ENCODE measurements at regions not wholly inside any gene's neighbourhood (a gene's known extent, or its start where the extent isn't known, plus 50 kb on each side); places are given as distances from the start of the nearest gene placed in this dataset.
A peak's percentile ranks its signal among the peaks of the same experiment; 100 is the strongest.

DNA sequence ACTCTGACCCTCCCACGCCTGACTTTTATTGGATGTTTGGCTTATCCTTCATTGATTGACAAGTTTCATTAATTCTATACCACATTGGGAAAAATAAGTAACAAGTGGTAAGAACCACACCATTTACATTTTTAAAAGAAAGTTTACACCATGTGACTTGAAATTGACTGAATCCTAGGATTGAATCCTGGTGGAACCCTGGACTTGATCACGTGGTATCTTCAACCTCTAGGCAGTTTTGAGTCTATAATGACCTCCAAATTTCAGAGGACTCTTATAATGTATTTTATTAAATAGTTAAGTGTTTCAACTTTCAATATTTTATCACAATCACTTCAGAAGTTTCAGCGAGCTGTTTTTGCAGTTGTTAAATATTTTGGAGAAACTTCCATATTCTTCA, 172.0 kb downstream of the SLC6A15 start:
- H3K4me2 ChIP-seq (ENCODE audit: low read length), result no peak overlapping the region
- no peak overlapping the region for H3K27ac ChIP-seq (ENCODE audit: low read length)
- no peaks in the 10 kb centered on the region for H3K79me2 ChIP-seq (ENCODE audit: low read length)
- TF ChIP-seq EZH2phosphoT487 (IDR thresholded peaks at IDR 0.05; ENCODE audit: low read depth), result no peak
- TF ChIP-seq, protein P1, sequence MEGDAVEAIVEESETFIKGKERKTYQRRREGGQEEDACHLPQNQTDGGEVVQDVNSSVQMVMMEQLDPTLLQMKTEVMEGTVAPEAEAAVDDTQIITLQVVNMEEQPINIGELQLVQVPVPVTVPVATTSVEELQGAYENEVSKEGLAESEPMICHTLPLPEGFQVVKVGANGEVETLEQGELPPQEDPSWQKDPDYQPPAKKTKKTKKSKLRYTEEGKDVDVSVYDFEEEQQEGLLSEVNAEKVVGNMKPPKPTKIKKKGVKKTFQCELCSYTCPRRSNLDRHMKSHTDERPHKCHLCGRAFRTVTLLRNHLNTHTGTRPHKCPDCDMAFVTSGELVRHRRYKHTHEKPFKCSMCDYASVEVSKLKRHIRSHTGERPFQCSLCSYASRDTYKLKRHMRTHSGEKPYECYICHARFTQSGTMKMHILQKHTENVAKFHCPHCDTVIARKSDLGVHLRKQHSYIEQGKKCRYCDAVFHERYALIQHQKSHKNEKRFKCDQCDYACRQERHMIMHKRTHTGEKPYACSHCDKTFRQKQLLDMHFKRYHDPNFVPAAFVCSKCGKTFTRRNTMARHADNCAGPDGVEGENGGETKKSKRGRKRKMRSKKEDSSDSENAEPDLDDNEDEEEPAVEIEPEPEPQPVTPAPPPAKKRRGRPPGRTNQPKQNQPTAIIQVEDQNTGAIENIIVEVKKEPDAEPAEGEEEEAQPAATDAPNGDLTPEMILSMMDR (IDR thresholded peaks at IDR 0.05; ENCODE audit: low read depth, low read length), result no peak
- no peaks in the 10 kb centered on the region for H3K9me3 ChIP-seq (ENCODE audit: insufficient read depth, low read length)
- H4K20me1 ChIP-seq (ENCODE audit: insufficient read depth, low read length), result no peaks in the 10 kb centered on the region
- H3K4me1 ChIP-seq (ENCODE audit: low read length), result no peaks in the 10 kb centered on the region
- H3K4me3 ChIP-seq (ENCODE audit: low read length), result no peak overlapping the region
- H3K27me3 ChIP-seq (ENCODE audit: low read depth, low read length), result no peaks in the 10 kb centered on the region
- no peak overlapping the region for H2AFZ ChIP-seq (ENCODE audit: low read depth, low read length)
- H3K9ac ChIP-seq (ENCODE audit: low read length), result no peak overlapping the region
- H3K36me3 ChIP-seq (replicated peaks; ENCODE audit: low read depth, low read length), result no peaks in the 10 kb centered on the region

DNA sequence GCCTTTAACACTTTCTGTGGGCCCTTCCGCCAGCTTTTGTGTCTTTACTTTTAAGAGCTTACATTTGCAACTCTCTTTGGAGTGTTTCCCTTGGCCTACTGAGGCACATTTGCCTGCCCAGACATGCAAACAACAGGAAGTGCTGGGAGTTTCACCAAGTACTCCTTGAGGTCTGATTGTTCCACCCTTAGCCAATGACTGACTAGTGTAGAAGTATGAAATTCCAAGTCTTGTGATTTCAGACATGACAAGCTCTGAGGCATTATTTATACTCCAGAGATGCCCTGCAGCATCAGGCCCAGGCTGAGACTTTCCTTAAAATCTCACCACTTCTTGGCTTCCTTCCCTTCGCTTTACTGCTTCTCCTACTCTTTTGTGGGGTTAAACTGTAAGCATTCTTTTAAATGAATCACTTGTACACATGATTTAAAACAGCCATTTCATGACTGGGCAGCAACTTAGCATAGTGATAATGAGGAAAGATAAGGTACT, 174.1 kb downstream of the SLC6A15 start:
- H3K4me3 ChIP-seq (ENCODE audit: low read length), result no peak overlapping the region
- H3K4me2 ChIP-seq (ENCODE audit: low read length), result no peak overlapping the region
- H2AFZ ChIP-seq (ENCODE audit: low read depth, low read length), result no peak overlapping the region; the same call in 1 of the 2 replicates
- no peaks in the 10 kb centered on the region for H3K9me3 ChIP-seq (ENCODE audit: insufficient read depth, low read length)
- no peaks in the 10 kb centered on the region for H3K79me2 ChIP-seq (ENCODE audit: low read length)
- H3K36me3 ChIP-seq (replicated peaks; ENCODE audit: low read depth, low read length), result no peaks in the 10 kb centered on the region
- no peak overlapping the region for H3K9ac ChIP-seq (ENCODE audit: low read length)
- TF ChIP-seq, protein P1 (IDR thresholded peaks at IDR 0.05; ENCODE audit: low read depth, low read length), result no peak
- TF ChIP-seq EZH2phosphoT487 (IDR thresholded peaks at IDR 0.05; ENCODE audit: low read depth), result no peak
- no peaks in the 10 kb centered on the region for H3K4me1 ChIP-seq (ENCODE audit: low read length)
- no peaks in the 10 kb centered on the region for H3K27me3 ChIP-seq (ENCODE audit: low read depth, low read length)
- no peaks in the 10 kb centered on the region for H4K20me1 ChIP-seq (ENCODE audit: insufficient read depth, low read length)
- H3K27ac ChIP-seq (ENCODE audit: low read length), result no peak overlapping the region

DNA sequence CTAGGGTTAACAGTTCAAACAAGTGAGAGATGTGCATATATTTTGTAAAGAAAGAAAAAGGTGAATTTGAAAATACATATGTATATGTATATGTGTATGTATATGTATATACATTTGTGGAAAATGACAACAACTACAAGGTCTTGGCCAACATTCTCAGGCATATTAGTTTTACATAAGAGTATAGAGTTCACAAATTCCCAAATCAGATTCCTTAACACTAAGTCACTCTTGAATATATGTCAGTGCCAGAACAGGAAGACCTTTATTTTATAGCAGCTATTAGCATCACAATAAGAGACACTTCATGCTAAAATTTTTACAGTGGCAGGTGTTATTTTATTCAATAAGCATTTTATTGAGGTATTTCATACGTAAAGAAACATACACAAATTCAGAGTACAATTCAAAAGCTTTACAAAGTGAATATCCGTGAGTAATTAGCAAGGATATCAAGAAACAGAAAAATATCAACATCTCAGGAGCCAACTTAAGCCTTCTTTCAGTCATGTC, 179.7 kb downstream of the SLC6A15 start:
- H3K4me2 ChIP-seq (ENCODE audit: low read length), result no peak overlapping the region
- no peak overlapping the region for H3K4me3 ChIP-seq (ENCODE audit: low read length)
- H4K20me1 ChIP-seq (ENCODE audit: insufficient read depth, low read length), result no peaks in the 10 kb centered on the region
- peaks cover 12% of the 10 kb centered on the region for H3K4me1 ChIP-seq (ENCODE audit: low read length)
- H3K27ac ChIP-seq (ENCODE audit: low read length), result no peak overlapping the region
- TF ChIP-seq, protein P1 (IDR thresholded peaks at IDR 0.05; ENCODE audit: low read depth, low read length), result no peak
- TF ChIP-seq EZH2phosphoT487 (IDR thresholded peaks at IDR 0.05; ENCODE audit: low read depth), result no peak
- no peak overlapping the region for H3K9ac ChIP-seq (ENCODE audit: low read length)
- H3K36me3 ChIP-seq (replicated peaks; ENCODE audit: low read depth, low read length), result no peaks in the 10 kb centered on the region
- no peaks in the 10 kb centered on the region for H3K9me3 ChIP-seq (ENCODE audit: insufficient read depth, low read length)
- no peaks in the 10 kb centered on the region for H3K79me2 ChIP-seq (ENCODE audit: low read length)
- no peaks in the 10 kb centered on the region for H3K27me3 ChIP-seq (ENCODE audit: low read depth, low read length)
- H2AFZ ChIP-seq (ENCODE audit: low read depth, low read length), result no peak overlapping the region

DNA sequence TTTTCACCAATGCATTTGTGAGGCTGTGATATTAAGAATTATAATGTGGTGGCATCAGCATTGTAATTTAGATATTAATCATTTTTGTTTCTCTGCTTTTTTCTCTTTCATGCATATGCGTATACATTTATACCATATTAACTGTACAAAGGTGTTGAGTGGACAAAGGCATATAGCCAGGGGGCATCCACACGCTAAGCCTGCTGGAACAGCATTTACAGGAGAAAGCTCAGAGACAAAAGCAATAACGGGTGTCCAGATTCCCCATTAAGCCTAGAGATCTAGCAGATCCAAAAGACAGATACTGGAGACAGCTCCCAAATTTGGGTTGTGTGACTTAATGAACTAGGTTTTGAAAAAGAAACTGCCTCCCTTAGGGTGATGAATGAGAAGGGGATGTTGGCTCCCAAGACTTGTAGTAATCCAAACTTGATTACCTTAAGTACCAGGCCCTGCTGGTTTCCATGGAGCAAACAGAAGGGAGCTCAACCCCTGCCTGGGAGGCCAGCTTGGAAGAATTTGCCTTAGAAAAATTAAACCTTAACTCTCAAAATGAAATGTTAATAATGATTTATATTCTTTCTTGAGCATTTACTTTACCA, 181.9 kb downstream of the SLC6A15 start:
- no peak overlapping the region for H3K9ac ChIP-seq (ENCODE audit: low read length)
- H3K4me3 ChIP-seq (ENCODE audit: low read length), result no peak overlapping the region
- H3K27ac ChIP-seq (ENCODE audit: low read length), result no peak overlapping the region
- no peaks in the 10 kb centered on the region for H3K79me2 ChIP-seq (ENCODE audit: low read length)
- no peak for TF ChIP-seq EZH2phosphoT487 (IDR thresholded peaks at IDR 0.05; ENCODE audit: low read depth)
- TF ChIP-seq, protein P1 (IDR thresholded peaks at IDR 0.05; ENCODE audit: low read depth, low read length), result no peak
- H4K20me1 ChIP-seq (ENCODE audit: insufficient read depth, low read length), result no peaks in the 10 kb centered on the region
- no peaks in the 10 kb centered on the region for H3K9me3 ChIP-seq (ENCODE audit: insufficient read depth, low read length)
- no peaks in the 10 kb centered on the region for H3K27me3 ChIP-seq (ENCODE audit: low read depth, low read length)
- no peak overlapping the region for H2AFZ ChIP-seq (ENCODE audit: low read depth, low read length)
- H3K36me3 ChIP-seq (replicated peaks; ENCODE audit: low read depth, low read length), result no peaks in the 10 kb centered on the region
- H3K4me1 ChIP-seq (ENCODE audit: low read length), result peaks cover 12% of the 10 kb centered on the region
- H3K4me2 ChIP-seq (ENCODE audit: low read length), result peak overlapping the region; percentile 20
